ENCODE measurements at regions not wholly inside any gene's neighbourhood (a gene's known extent, or its start where the extent isn't known, plus 50 kb on each side); places are given as distances from the start of the nearest gene placed in this dataset.

DNA sequence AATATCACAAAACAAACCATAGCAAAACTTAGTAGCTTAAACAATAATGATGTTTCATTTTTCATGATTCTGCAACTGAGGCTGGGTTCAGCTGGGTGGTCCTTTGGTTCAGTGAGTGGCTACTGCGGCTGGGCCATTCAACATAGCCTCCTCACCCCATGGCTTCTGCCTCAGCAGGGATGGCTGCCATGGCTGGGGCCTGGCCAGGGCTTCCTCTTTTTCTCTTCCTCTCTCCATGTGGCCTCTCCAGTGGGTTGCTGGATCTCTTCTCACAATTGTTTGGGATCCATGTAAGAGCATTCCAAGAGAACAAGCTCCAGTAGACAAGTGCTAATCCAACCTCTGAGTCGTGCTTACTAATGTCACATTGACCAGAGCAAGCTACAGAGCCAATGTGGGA is 248.6 kb upstream of the PLET1 start:
- Mint-ChIP-seq H3K9me3 (no peaks in the 10 kb centered on the region), H3K4me3 (no peak overlapping the region), H3K36me3 (no peaks in the 10 kb centered on the region), H3K27ac (no peak overlapping the region), H3K4me1 (no peaks in the 10 kb centered on the region), H3K27me3 (peaks cover 16 to 20% of the 10 kb centered on the region in 2 donors)
- ATAC-seq (replicated peaks) (no peak), DNase-seq (no peak)

DNA sequence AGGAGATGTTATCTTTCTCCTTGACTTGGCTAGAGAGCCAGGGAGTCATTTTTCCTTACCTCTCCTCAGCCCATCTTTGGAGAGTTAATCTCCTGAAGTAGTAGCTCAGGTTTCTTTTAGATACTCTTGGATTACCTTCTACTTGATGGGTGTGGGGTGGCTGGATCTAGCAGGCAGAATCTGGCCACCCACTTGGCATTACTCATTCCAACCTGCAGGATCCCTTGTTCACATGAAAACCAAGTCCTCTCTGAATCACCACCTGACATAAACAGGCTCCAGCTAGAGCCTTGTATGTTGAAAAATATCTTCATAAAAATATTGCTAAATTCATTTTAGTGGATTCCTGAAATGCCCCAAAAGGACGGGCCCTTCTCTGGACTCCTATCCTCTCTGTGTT is 250.6 kb upstream of the PLET1 start:
- no peaks in the 10 kb centered on the region for H3K4me1 Mint-ChIP-seq
- H3K4me3 Mint-ChIP-seq = no peak overlapping the region
- no peaks in the 10 kb centered on the region for H3K36me3 Mint-ChIP-seq
- H3K9me3 Mint-ChIP-seq = no peaks in the 10 kb centered on the region
- ATAC-seq (replicated peaks) = no peak
- no peak overlapping the region for H3K27ac Mint-ChIP-seq
- H3K27me3 Mint-ChIP-seq = peaks cover 16 to 20% of the 10 kb centered on the region in 2 donors
- no peak for DNase-seq

DNA sequence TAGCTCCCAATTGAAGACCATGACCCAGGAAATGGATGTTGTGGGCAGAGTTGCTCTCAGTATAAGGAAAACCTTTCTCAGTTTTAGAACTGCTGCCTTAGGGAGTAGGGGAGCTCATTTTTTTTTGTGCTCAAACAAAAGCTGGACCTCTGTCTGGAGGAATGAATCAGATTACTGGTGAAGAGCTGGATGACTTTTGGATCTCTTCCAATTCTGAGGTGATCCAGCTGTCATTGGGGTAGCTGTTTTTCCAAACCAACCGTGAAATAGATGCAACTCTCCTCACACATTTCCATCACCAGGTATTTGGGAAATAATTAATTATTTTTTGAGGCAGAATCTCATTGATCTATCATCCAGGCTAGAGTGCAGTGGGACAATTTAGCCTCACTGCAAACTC is 251.3 kb upstream of the PLET1 start:
- H3K36me3 Mint-ChIP-seq = no peaks in the 10 kb centered on the region
- no peak overlapping the region for H3K4me3 Mint-ChIP-seq
- no peaks in the 10 kb centered on the region for H3K9me3 Mint-ChIP-seq
- H3K4me1 Mint-ChIP-seq = no peaks in the 10 kb centered on the region
- DNase-seq (no peak), ATAC-seq (replicated peaks) (no peak)
- no peak overlapping the region for H3K27ac Mint-ChIP-seq
- peaks cover 21 to 25% of the 10 kb centered on the region in 2 donors for H3K27me3 Mint-ChIP-seq

DNA sequence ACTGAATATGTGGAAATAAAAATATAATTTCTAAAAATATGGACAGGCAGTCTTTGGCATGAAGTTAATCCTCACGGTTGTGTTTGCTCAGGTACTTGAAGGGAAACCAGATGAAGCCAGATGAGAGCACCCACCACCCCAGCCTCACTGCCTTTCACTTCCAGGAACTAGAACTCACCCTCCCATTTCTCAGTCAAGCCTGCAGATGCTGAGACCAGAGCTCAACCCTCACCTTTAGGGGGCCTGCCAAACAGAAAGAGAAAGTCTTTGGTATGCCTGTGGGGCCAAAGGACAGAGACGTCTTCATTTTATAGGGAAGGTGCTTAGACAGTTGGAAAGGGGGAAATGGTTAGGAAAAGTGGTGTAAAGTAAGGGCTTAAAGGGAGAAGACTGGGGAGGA is 252.8 kb upstream of the PLET1 start:
- Mint-ChIP-seq H3K4me1 (no peaks in the 10 kb centered on the region), H3K27me3 (peaks cover 14 to 19% of the 10 kb centered on the region in 2 donors), H3K9me3 (no peaks in the 10 kb centered on the region), H3K36me3 (no peaks in the 10 kb centered on the region), H3K27ac (no peak overlapping the region), H3K4me3 (no peak overlapping the region)
- DNase-seq (no peak), ATAC-seq (replicated peaks) (no peak)

- Mint-ChIP-seq H3K27me3 (peaks cover 14 to 19% of the 10 kb centered on the region in 2 donors), H3K27ac (no peak overlapping the region), H3K4me1 (no peaks in the 10 kb centered on the region), H3K36me3 (no peaks in the 10 kb centered on the region), H3K9me3 (no peaks in the 10 kb centered on the region), H3K4me3 (no peak overlapping the region)
- DNase-seq (no peak), ATAC-seq (replicated peaks) (no peak)
Observed at GRCh38 chr11:112514011-112514740, 253.5 kb upstream of the PLET1 start.

DNA sequence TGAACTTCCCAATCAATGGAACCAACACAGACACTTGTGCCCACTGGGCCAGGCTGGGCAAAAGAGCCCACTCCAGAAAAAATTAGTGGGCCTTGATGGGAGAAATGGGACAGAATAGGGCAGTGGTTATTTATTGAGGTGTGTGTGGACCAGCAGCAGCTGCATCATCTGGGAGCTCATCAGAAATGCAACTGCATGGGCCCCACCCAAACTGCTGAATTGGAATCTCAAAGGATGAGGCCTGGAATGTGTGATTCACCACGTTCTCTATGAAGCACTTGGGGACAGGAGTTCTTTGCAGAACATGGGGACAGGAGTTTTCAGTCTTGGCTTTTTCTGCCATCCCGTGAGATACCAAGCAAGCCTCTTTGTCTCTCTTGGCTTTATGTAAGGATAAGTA is 255.6 kb upstream of the PLET1 start:
- Mint-ChIP-seq H3K4me1 (peaks cover 0 to 2% of the 10 kb centered on the region in 2 donors), H3K4me3 (no peak overlapping the region), H3K36me3 (no peaks in the 10 kb centered on the region), H3K9me3 (peaks cover 0 to 2% of the 10 kb centered on the region in 2 donors), H3K27ac (no peak overlapping the region), H3K27me3 (peaks cover 14 to 34% of the 10 kb centered on the region in 2 donors)
- DNase-seq = no peak
- no peak for ATAC-seq (replicated peaks)

DNA sequence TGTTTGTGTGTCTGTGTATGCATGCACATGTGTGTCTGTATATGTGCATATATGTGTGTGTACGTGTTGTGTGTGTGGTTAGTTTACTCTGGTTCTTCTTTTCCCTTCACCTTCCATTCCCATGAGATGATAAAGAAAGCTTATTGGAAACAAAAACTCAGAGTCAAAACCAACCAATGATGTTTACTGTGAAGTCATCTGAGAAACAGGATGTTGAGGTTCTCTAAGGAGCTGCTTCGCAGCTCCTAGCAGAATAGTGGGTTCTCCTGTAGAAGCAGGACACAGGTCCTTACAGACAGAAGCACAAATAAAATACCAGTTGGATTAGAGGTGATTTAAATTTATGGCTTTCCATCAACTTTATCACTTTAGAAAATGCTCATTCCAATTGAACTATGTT is 256.1 kb upstream of the PLET1 start:
- ATAC-seq (replicated peaks) (no peak), DNase-seq (no peak)
- Mint-ChIP-seq H3K9me3 (peaks cover 0 to 2% of the 10 kb centered on the region in 2 donors), H3K4me3 (no peak overlapping the region), H3K27ac (no peak overlapping the region), H3K4me1 (peaks cover 0 to 2% of the 10 kb centered on the region in 2 donors), H3K36me3 (no peaks in the 10 kb centered on the region), H3K27me3 (peaks cover 14 to 39% of the 10 kb centered on the region in 2 donors)

DNA sequence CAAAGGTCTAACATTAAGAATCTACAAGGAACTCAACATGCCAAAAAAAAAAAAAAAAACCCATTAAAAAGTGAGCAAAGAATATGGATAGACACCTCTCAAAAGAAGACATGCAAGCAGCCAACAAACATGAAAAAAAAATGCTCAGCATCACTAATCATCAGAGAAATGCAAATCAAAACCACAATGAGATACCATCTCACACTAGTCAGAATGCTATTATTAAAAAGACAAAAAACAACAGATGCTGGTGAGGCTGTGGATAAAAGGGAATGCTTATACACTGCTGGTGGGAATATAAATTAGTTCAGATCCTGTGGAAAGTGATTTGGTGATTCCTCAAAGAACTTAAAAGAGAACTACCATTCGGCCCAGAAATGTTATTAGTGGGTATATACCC is 257.7 kb upstream of the PLET1 start:
- Mint-ChIP-seq H3K9me3 (peaks cover 0 to 2% of the 10 kb centered on the region in 2 donors), H3K27me3 (peaks cover 11 to 39% of the 10 kb centered on the region in 2 donors), H3K27ac (no peak overlapping the region), H3K4me3 (no peak overlapping the region), H3K4me1 (peaks cover 0 to 2% of the 10 kb centered on the region in 2 donors), H3K36me3 (no peaks in the 10 kb centered on the region)
- DNase-seq = no peak
- no peak for ATAC-seq (replicated peaks)

DNA sequence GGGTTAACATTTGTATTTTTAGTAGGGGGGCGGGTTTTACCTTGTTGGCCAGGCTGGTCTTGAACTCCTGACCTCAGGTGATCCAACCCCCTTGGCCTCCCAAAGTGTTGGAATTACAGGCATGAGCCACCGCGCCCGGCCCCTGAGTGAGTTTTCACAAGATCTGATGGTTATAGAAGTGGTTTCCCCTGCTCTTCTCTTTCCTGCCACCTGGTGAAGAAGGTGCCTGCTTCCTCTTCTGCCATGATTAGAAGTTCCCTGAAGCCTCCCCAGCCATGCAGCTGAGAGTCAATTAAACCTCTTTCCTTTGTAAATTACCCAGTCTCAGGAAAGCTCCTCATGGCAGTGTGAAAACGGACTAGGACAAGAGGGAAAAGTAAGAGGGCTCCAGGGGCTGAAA is 259.1 kb upstream of the PLET1 start:
- Mint-ChIP-seq H3K9me3 (peaks cover 0 to 2% of the 10 kb centered on the region in 2 donors), H3K27me3 (peaks cover 11 to 34% of the 10 kb centered on the region in 2 donors), H3K4me3 (no peak overlapping the region), H3K27ac (no peak overlapping the region), H3K4me1 (peaks cover 0 to 2% of the 10 kb centered on the region in 2 donors), H3K36me3 (no peaks in the 10 kb centered on the region)
- no peak for ATAC-seq (replicated peaks)
- DNase-seq = no peak

GRCh38 chr11:112520354-112520753 is 259.7 kb upstream of the PLET1 start:
- H3K27ac Mint-ChIP-seq = no peak overlapping the region
- H3K36me3 Mint-ChIP-seq = no peaks in the 10 kb centered on the region
- no peak for DNase-seq

DNA sequence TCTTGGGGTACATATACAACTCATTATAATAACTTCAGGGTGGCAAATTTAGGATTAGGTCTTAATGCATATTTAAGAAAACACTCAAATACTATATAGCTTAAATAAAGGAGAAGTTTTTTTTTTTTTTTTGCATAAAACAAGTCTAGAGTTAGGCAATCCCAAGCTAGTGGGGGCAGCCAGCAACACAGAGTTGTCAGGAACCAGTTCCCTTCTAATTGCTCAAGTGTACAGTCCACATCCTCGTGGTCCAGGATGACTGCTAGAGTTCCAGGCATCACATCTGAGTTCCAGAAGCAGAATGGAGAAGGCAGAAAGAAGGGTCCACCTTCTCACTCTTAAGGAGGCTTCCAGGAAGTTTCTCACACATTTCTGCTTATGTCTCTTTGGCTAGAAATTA is 261.9 kb upstream of the PLET1 start:
- DNase-seq (no peak), ATAC-seq (replicated peaks) (no peak)
- Mint-ChIP-seq H3K27ac (no peak overlapping the region), H3K36me3 (no peaks in the 10 kb centered on the region), H3K27me3 (peaks cover 15 to 36% of the 10 kb centered on the region in 2 donors), H3K4me1 (peaks cover 0 to 2% of the 10 kb centered on the region in 2 donors), H3K4me3 (no peak overlapping the region), H3K9me3 (peaks cover 0 to 2% of the 10 kb centered on the region in 2 donors)

More at GRCh38 chr11:112520354-112520753, 259.7 kb upstream of the PLET1 start:
- no peak for ATAC-seq (replicated peaks)
- Mint-ChIP-seq H3K4me3 (no peak overlapping the region), H3K9me3 (peaks cover 0 to 2% of the 10 kb centered on the region in 2 donors), H3K4me1 (peaks cover 0 to 2% of the 10 kb centered on the region in 2 donors), H3K27me3 (peaks cover 11 to 34% of the 10 kb centered on the region in 2 donors)

GRCh38 chr11:112523031-112523430 is 262.4 kb upstream of the PLET1 start:
- DNase-seq (no peak), ATAC-seq (replicated peaks) (no peak)
- Mint-ChIP-seq H3K4me3 (no peak overlapping the region), H3K9me3 (peaks cover 0 to 2% of the 10 kb centered on the region in 2 donors), H3K27ac (no peak overlapping the region), H3K36me3 (no peaks in the 10 kb centered on the region), H3K27me3 (peaks cover 15 to 36% of the 10 kb centered on the region in 2 donors), H3K4me1 (peaks cover 0 to 2% of the 10 kb centered on the region in 2 donors)

GRCh38 chr11:112523477-112523876 is 262.8 kb upstream of the PLET1 start:
- no peaks in the 10 kb centered on the region for H3K36me3 Mint-ChIP-seq
- peaks cover 0 to 2% of the 10 kb centered on the region in 2 donors for H3K4me1 Mint-ChIP-seq
- H3K4me3 Mint-ChIP-seq = no peak overlapping the region
- DNase-seq (no peak), ATAC-seq (replicated peaks) (no peak)
- peaks cover 0 to 2% of the 10 kb centered on the region in 2 donors for H3K9me3 Mint-ChIP-seq
- no peak overlapping the region for H3K27ac Mint-ChIP-seq
- H3K27me3 Mint-ChIP-seq = peaks cover 15 to 36% of the 10 kb centered on the region in 2 donors

- DNase-seq = no peak
- Mint-ChIP-seq H3K27me3 (peaks cover 15 to 36% of the 10 kb centered on the region in 2 donors), H3K27ac (no peak overlapping the region), H3K9me3 (peaks cover 0 to 2% of the 10 kb centered on the region in 2 donors), H3K36me3 (no peaks in the 10 kb centered on the region), H3K4me3 (no peak overlapping the region), H3K4me1 (peaks cover 0 to 2% of the 10 kb centered on the region in 2 donors)
- ATAC-seq (replicated peaks) = no peak
Observed at GRCh38 chr11:112523951-112524350, 263.3 kb upstream of the PLET1 start.

DNA sequence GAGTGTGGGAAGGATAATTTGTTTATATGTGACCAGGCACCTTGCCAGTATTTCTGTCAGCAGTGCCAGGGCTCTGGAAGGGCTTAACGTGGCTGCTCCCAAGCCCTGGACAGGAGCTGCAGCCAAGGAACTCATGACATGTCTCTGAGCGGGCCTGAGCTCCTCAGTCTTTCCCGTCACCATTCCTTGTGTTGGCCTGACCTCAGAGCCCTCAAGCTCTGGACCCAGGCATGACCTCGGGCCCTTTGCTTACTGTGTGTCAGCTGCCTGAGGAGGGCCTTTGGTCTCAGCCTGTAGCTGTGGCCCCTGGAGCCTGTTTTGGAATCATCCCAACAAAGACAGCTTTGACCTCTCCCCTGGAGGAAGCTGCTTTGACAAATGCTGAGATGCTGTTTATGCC is 264.1 kb upstream of the PLET1 start:
- no peaks in the 10 kb centered on the region for H3K36me3 Mint-ChIP-seq
- H3K4me1 Mint-ChIP-seq = peaks cover 0 to 2% of the 10 kb centered on the region in 2 donors
- ATAC-seq (replicated peaks) (no peak), DNase-seq (no peak)
- H3K27me3 Mint-ChIP-seq = peaks cover 11 to 33% of the 10 kb centered on the region in 2 donors
- no peak overlapping the region for H3K27ac Mint-ChIP-seq
- no peaks in the 10 kb centered on the region for H3K9me3 Mint-ChIP-seq
- H3K4me3 Mint-ChIP-seq = no peak overlapping the region
